Stimulated activated naive CD4-positive, alpha-beta T cell (primary cell): ENCODE measurements at regions not wholly inside any gene's neighbourhood (a gene's known extent, or its start where the extent isn't known, plus 50 kb on each side); places are given as distances from the start of the nearest gene placed in this dataset.

ENCODE experiments used
- DNase-seq, 6 experiments: peaks; one replicate each; lab custom pipeline; 2025; lab: John Stamatoyannopoulos, UW

DNA sequence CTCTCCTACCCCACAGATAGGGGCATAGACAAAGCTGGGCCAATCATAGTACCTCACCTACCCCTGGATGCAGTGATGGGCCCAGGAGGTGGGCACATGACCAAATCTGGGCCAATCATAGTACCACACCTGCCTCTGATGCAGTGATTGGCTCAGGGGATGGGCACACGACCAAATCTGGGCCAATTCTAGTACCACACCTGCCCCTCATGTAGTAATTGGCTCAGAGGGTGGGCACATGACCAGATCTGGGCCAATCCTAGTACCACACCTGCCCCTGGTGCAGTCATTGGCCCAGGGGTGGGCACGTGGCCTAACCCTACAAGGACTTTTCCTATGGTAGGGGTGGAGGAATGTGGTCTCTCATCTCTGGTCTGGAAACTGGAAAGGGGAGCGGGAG, 56.9 kb upstream of the MEF2A start:
- DNase-seq: no peak

- DNase-seq: no peak
These were observed 55.9 kb upstream of the MEF2A start for GRCh38 chr15:99509686-99510461.

- no peak for DNase-seq
These were observed 54.3 kb upstream of the MEF2A start for GRCh38 chr15:99511531-99511865.

DNA sequence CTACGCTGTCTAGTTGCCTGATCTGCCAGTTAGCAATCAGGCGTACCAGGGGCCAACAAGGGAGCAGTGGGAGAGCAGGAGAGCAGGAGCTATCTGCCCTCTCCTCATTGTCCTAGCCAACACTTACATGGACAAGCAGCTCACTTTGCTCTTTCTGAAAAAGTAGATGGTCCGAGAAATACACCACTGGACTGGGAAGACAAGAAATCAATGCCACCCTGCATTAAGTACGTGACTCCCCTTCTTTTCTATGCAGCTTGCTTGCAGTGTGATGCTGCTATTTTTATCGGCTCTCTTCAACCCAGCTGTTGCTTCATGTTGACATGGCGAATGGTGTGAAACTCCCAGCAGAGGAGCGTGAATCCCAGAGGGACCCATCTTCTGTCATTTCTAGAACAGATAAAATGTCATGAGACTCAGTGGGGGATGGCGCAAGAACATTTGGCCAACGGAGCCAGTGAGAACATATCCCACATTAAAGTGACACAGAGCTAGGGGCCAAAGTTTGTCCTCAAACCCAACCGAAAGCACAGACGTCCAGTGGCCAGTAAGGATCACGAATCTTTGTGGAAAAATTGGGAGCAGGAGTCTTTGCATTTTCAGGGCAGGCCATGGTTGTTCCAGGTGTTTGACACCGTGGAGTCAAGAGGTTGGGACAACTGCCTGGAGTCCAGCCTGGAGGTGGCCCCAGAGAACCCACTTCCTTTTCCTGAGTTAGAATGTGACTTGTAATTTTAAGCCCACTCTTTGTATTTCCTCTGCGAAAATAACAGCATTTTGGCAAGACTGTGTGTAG, 53.7 kb upstream of the MEF2A start:
- DNase-seq: no peak

DNA sequence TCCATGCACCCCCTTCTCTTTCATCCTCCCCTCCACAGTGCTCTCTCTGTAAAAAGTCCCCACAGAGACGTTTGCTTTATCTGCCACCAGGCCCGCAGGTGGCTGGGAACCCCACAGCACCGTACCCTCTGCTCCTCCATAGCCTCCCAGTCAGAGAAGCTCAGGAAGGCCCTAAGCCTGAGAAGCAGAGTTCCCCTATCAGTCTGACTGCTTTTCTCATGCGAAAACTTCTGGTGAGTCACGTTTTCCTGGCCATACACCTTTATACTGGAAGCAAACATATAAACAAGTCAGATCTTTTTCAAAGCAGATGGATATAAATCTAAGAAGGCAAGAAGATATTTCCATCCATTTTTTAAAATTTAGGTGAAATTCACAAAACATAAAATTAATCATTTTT, 51.5 kb upstream of the MEF2A start:
- DNase-seq: no peak
